GM23248 (cell line): ENCODE measurements at regions not wholly inside any gene's neighbourhood (a gene's known extent, or its start where the extent isn't known, plus 50 kb on each side); places are given as distances from the start of the nearest gene placed in this dataset.

Source experiments
- EZH2 ChIP-seq: fragments of 200-600 bp; sonication (generic); IDR thresholded peaks from 2 replicates; pipeline ENCODE4 v1.6.1; 2018; ENCODE audit warnings: antibody characterized with exemption, mild to moderate bottlenecking; ENCODE audit not compliant: insufficient read depth, poor library complexity, severe bottlenecking
- EZH2phosphoT487 ChIP-seq: fragments of 200-600 bp; sonication (generic); IDR thresholded peaks from 2 replicates; pipeline ENCODE4 v1.6.1; 2018; ENCODE audit warnings: antibody characterized with exemption, moderate library complexity, mild to moderate bottlenecking, low read depth; ENCODE audit not compliant: insufficient read depth

DNA sequence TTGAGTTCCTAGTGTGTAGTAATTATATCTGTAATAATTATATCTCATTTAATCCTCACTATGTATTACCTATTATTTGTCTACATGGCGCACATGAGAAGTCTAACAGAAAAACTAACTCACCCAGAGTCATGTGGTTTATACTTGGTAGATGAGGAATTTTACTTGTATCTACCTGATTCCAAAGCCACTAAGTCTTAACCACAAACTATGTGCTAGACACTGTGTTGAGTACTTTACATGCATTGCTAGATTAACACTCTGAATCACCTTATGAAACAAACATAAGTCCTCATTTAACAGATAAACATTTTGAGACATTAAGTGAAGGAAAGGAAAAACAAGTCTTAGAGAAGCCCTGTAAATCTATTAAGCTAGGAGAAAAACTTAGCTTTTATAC, 404.8 kb downstream of the TLR4 start:
- TF ChIP-seq EZH2 (no peak), EZH2phosphoT487 (no peak)
